ENCODE measurements at regions not wholly inside any gene's neighbourhood (a gene's known extent, or its start where the extent isn't known, plus 50 kb on each side); places are given as distances from the start of the nearest gene placed in this dataset.

GRCh38 chr7:25326501-25327156, 98.3 kb upstream of the NPVF start:
- no peaks in the 10 kb centered on the region; the same call in 1 of the 2 replicates for H3K27me3 ChIP-seq (replicated peaks; ENCODE audit: control insufficient read depth, insufficient read depth, low read length)
- no peaks in the 10 kb centered on the region for H3K36me3 ChIP-seq (ENCODE audit: control insufficient read depth, insufficient read depth, low read length)
- no peak for DNase-seq (ENCODE audit: extremely low read depth, insufficient read length)
- TF ChIP-seq CTCF (IDR thresholded peaks at IDR 0.05; ENCODE audit: insufficient read depth, low read length, poor library complexity, severe bottlenecking): no peak
- no peak overlapping the region for H3K4me3 ChIP-seq (replicated peaks; ENCODE audit: low read depth, low read length)

- Histone ChIP-seq H3K36me3 (ENCODE audit: control insufficient read depth, insufficient read depth, low read length) (no peaks in the 10 kb centered on the region), H3K4me3 (replicated peaks; ENCODE audit: low read depth, low read length) (no peak overlapping the region), H3K27me3 (replicated peaks; ENCODE audit: control insufficient read depth, insufficient read depth, low read length) (no peaks in the 10 kb centered on the region; the same call in 1 of the 2 replicates)
- DNase-seq (ENCODE audit: extremely low read depth, insufficient read length): no peak
- no peak for TF ChIP-seq CTCF (IDR thresholded peaks at IDR 0.05; ENCODE audit: insufficient read depth, low read length, poor library complexity, severe bottlenecking)
Measured at GRCh38 chr7:25329815-25330214, 101.5 kb upstream of the NPVF start.

- H3K4me3 ChIP-seq (replicated peaks; ENCODE audit: low read depth, low read length): no peak overlapping the region
- no peak for DNase-seq (ENCODE audit: extremely low read depth, insufficient read length)
- no peak for TF ChIP-seq CTCF (IDR thresholded peaks at IDR 0.05; ENCODE audit: insufficient read depth, low read length, poor library complexity, severe bottlenecking)
- H3K36me3 ChIP-seq (ENCODE audit: control insufficient read depth, insufficient read depth, low read length): no peaks in the 10 kb centered on the region
- H3K27me3 ChIP-seq (replicated peaks; ENCODE audit: control insufficient read depth, insufficient read depth, low read length): no peaks in the 10 kb centered on the region; the same call in 1 of the 2 replicates
Measured at GRCh38 chr7:25333296-25333928, 105.1 kb upstream of the NPVF start.

GRCh38 chr7:25347360-25348066, 119.2 kb upstream of the NPVF start:
- TF ChIP-seq CTCF (IDR thresholded peaks at IDR 0.05; ENCODE audit: insufficient read depth, low read length, poor library complexity, severe bottlenecking): no peak
- no peaks in the 10 kb centered on the region for H3K27me3 ChIP-seq (replicated peaks; ENCODE audit: control insufficient read depth, insufficient read depth, low read length)
- no peak for DNase-seq (ENCODE audit: extremely low read depth, insufficient read length)
- H3K36me3 ChIP-seq (ENCODE audit: control insufficient read depth, insufficient read depth, low read length): no peaks in the 10 kb centered on the region
- H3K4me3 ChIP-seq (replicated peaks; ENCODE audit: low read depth, low read length): no peak overlapping the region

- TF ChIP-seq CTCF (IDR thresholded peaks at IDR 0.05; ENCODE audit: insufficient read depth, low read length, poor library complexity, severe bottlenecking): no peak
- no peaks in the 10 kb centered on the region for H3K36me3 ChIP-seq (ENCODE audit: control insufficient read depth, insufficient read depth, low read length)
Measured at GRCh38 chr7:25348104-25348503, 119.8 kb upstream of the NPVF start.

More at GRCh38 chr7:25348104-25348503, 119.8 kb upstream of the NPVF start:
- DNase-seq (ENCODE audit: extremely low read depth, insufficient read length): no peak
- no peak overlapping the region for H3K4me3 ChIP-seq (replicated peaks; ENCODE audit: low read depth, low read length)
- H3K27me3 ChIP-seq (replicated peaks; ENCODE audit: control insufficient read depth, insufficient read depth, low read length): no peaks in the 10 kb centered on the region

All from GM06990 (cell line).